Stimulated activated CD4-positive, alpha-beta T cell treated with anti-CD3 and anti-CD28 coated beads, Interleukin-15, amount 100 ng/mL, for 48 hours (primary cell): ENCODE measurements at regions not wholly inside any gene's neighbourhood (a gene's known extent, or its start where the extent isn't known, plus 50 kb on each side); places are given as distances from the start of the nearest gene placed in this dataset.
"Not testable (repeated sequence)": the region's sequence is repeated elsewhere in the genome, so short reads cannot be mapped to it uniquely, and the experiment has no call there.

Experiments
- DNase-seq, 2 donors: peaks; one replicate each; pipeline ENCODE4 v3.0.0-alpha.2; 2020; ENCODE audit warnings: low read depth in 2 of 2

GRCh38 chr13:18993884-18994660 lies 187.6 kb downstream of the TUBA3C start:
- DNase-seq, result no peak

- DNase-seq, result no peak
Observed at GRCh38 chr13:18992791-18993190, 188.8 kb downstream of the TUBA3C start.

GRCh38 chr13:18991060-18991459 lies 190.6 kb downstream of the TUBA3C start:
- no peak for DNase-seq

GRCh38 chr13:18978447-18978846 lies 203.2 kb downstream of the TUBA3C start:
- DNase-seq, result no peak

- no peak for DNase-seq
Observed at GRCh38 chr13:18977857-18978256, 203.8 kb downstream of the TUBA3C start.

- DNase-seq, result no peak
Observed at GRCh38 chr13:18971576-18972219, 209.9 kb downstream of the TUBA3C start.

GRCh38 chr13:18965347-18965855 lies 216.2 kb downstream of the TUBA3C start:
- no peak for DNase-seq

- no peak for DNase-seq
Observed at GRCh38 chr13:18964942-18965341, 216.7 kb downstream of the TUBA3C start.

- not testable (repeated sequence) for DNase-seq
Observed at GRCh38 chr13:18963684-18964083, 217.9 kb downstream of the TUBA3C start.

- no peak for DNase-seq
Observed at GRCh38 chr13:18962168-18962734, 219.4 kb downstream of the TUBA3C start.

- DNase-seq, result no peak
Observed at GRCh38 chr13:18961383-18962117, 220.1 kb downstream of the TUBA3C start.

- DNase-seq, result no peak
Observed at GRCh38 chr13:18960637-18961227, 220.9 kb downstream of the TUBA3C start.

- DNase-seq, result no peak
Observed at GRCh38 chr13:18959996-18960395, 221.6 kb downstream of the TUBA3C start.

- no peak for DNase-seq
Observed at GRCh38 chr13:18959229-18959628, 222.4 kb downstream of the TUBA3C start.

GRCh38 chr13:18956473-18957078 lies 225.0 kb downstream of the TUBA3C start:
- no peak for DNase-seq

GRCh38 chr13:18954254-18954653 lies 227.4 kb downstream of the TUBA3C start:
- no peak for DNase-seq

GRCh38 chr13:18953139-18953930 lies 228.3 kb downstream of the TUBA3C start:
- no peak for DNase-seq

GRCh38 chr13:18952225-18953016 lies 229.2 kb downstream of the TUBA3C start:
- DNase-seq, result no peak

GRCh38 chr13:18951412-18951811 lies 230.2 kb downstream of the TUBA3C start:
- no peak for DNase-seq

- DNase-seq, result no peak
Observed at GRCh38 chr13:18949970-18950369, 231.7 kb downstream of the TUBA3C start.
